GM12878 (cell line): ENCODE measurements at regions not wholly inside any gene's neighbourhood (a gene's known extent, or its start where the extent isn't known, plus 50 kb on each side); places are given as distances from the start of the nearest gene placed in this dataset.

Source experiments
- ATAC-seq: fragments of 200-7000 bp; cut with Tn5 transposase; 3 replicates; pipeline ENCODE4 v1.9.1; 2020; ENCODE audit warnings: mild to moderate bottlenecking, moderate library complexity
- BruUV-seq: library from RNA; stranded (reverse); fragments of 400-500 nt; replicated peaks from 2 replicates; lab custom pipeline; 2021; lab: Mats Ljungman, UMichigan
- CTCF ChIA-PET: fragments of 300-600 bp; sonication (Branson Sonifier 250); formaldehyde crosslinking; extraction: SDS; loops from one replicate; lab custom pipeline; 2021; ENCODE audit warnings: inconsistent platforms; lab: Yijun Ruan, JAX
- POLR2A ChIA-PET: fragments of 350-600 bp; formaldehyde crosslinking; extraction: SDS; loops from one replicate; lab custom pipeline; 2021; ENCODE audit warnings: inconsistent platforms; lab: Charles Lee
- RAD21 ChIA-PET: fragments of 300-600 bp; sonication (Branson Sonifier 250); formaldehyde crosslinking; loops from one replicate; lab custom pipeline; 2023; ENCODE audit warnings: antibody characterized with exemption; ENCODE audit not compliant: unreplicated experiment; lab: Charles Lee
- SMC1A ChIA-PET: fragments of 300-600 bp; sonication (Branson Sonifier 250); formaldehyde crosslinking; loops from one replicate; lab custom pipeline; 2023; ENCODE audit not compliant: unreplicated experiment, uncharacterized antibody; lab: Charles Lee
- DNase-seq: peaks from one replicate; pipeline ENCODE4 v3.0.0-alpha.2; 2011; ENCODE audit warnings: low read depth, low spot score
- FAIRE-seq: peaks from 3 replicates; lab custom pipeline; 2011; peaks lifted over from hg19 to GRCh38; lab: Jason Lieb, UNC
- H2AFZ ChIP-seq: 2 replicates; pipeline ENCODE4 v1.6.0; 2011; ENCODE audit warnings: low read depth, low read length, control low read depth; ENCODE audit not compliant: control insufficient read depth
- H3K27ac ChIP-seq: 2 replicates; pipeline ENCODE4 v1.5.1; 2011; ENCODE audit warnings: control low read depth; ENCODE audit not compliant: control insufficient read depth, insufficient read depth
- H3K27me3 ChIP-seq, 2 experiments: replicated peaks in 1 of 2; 2 replicates each; pipeline versions ENCODE4 v1.6.0 to v1.6.1; 2011; ENCODE audit warnings: low read length in 1 of 2; ENCODE audit not compliant: control insufficient read depth in 2 of 2, insufficient read depth in 2 of 2
- H3K36me3 ChIP-seq, 2 experiments: 2 replicates each; pipeline ENCODE4 v1.5.1; 2011; ENCODE audit warnings: low read length in 1 of 2; ENCODE audit not compliant: control insufficient read depth in 2 of 2, insufficient read depth in 2 of 2
- H3K4me1 ChIP-seq: 2 replicates; pipeline ENCODE4 v1.6.1; 2011; ENCODE audit warnings: mild to moderate bottlenecking, low read length, moderate library complexity, mixed read lengths; ENCODE audit not compliant: control insufficient read depth, insufficient read depth
- H3K4me2 ChIP-seq: 2 replicates; pipeline ENCODE4 v1.6.0; 2011; ENCODE audit warnings: control low read depth; ENCODE audit not compliant: control insufficient read depth, insufficient read depth
- H3K4me3 ChIP-seq: fragments of 200-600 bp; sonication (generic); 2 replicates; pipeline ENCODE4 v1.5.1; 2016
- H3K79me2 ChIP-seq: 2 replicates; pipeline ENCODE4 v1.6.0; 2011; ENCODE audit warnings: low read length; ENCODE audit not compliant: control insufficient read depth, insufficient read depth
- H3K9ac ChIP-seq: 2 replicates; pipeline ENCODE4 v1.8.0; 2011; ENCODE audit warnings: low read length, control low read depth, mixed read lengths; ENCODE audit not compliant: control insufficient read depth, insufficient read depth
- H3K9me3 ChIP-seq: replicated peaks from 3 replicates; pipeline ENCODE4 v1.5.1; 2011; ENCODE audit warnings: mild to moderate bottlenecking, low read length; ENCODE audit not compliant: control insufficient read depth, insufficient read depth
- H4K20me1 ChIP-seq: 2 replicates; pipeline ENCODE4 v1.6.0; 2011; ENCODE audit not compliant: control insufficient read depth, insufficient read depth
- CEBPB ChIP-seq, 2 experiments: fragments of 150-350 bp in 1 of 2; IDR thresholded peaks; 2 replicates each; pipeline ENCODE4 v1.6.1; 2012 to 2014; ENCODE audit warnings: low read depth in 2 of 2, low read length in 2 of 2, borderline replicate concordance in 1 of 2, inconsistent platforms in 1 of 2
- CHD2 ChIP-seq: IDR thresholded peaks from 2 replicates; pipeline ENCODE4 v1.6.1; 2011; ENCODE audit warnings: low read depth, low read length, improper control_type of control experiment, borderline replicate concordance
- DPF2 ChIP-seq: fragments of 450-650 bp; IDR thresholded peaks from 2 replicates; pipeline ENCODE4 v1.6.1; 2017; ENCODE audit warnings: mild to moderate bottlenecking
- EGR1 ChIP-seq, 2 experiments: IDR thresholded peaks; 1 replicate in 1 of 2; 2 replicates in 1 of 2; pipeline ENCODE4 v1.6.1; 2011 to 2012; ENCODE audit warnings: low read depth in 2 of 2, low read length in 2 of 2, borderline replicate concordance in 1 of 2, mild to moderate bottlenecking in 1 of 2, moderate library complexity in 1 of 2
- FOS ChIP-seq: IDR thresholded peaks from 3 replicates; pipeline ENCODE4 v1.6.1; 2011; ENCODE audit warnings: borderline replicate concordance; ENCODE audit not compliant: insufficient read length; ENCODE audit errors: extremely low read depth
- GABPA ChIP-seq: IDR thresholded peaks from 2 replicates; pipeline ENCODE4 v1.6.1; 2014; ENCODE audit warnings: antibody characterized with exemption, low read depth, mild to moderate bottlenecking, inconsistent platforms
- GATAD2B ChIP-seq: fragments of 450-650 bp; conservative IDR thresholded peaks from 2 replicates; pipeline ENCODE4 v1.6.1; 2017; ENCODE audit warnings: low read depth, mild to moderate bottlenecking, moderate library complexity
- IKZF1 ChIP-seq: fragments of 450-650 bp; conservative IDR thresholded peaks from 2 replicates; pipeline ENCODE4 v1.6.1; 2017; ENCODE audit warnings: antibody characterized with exemption, mild to moderate bottlenecking
- MYB ChIP-seq: fragments of 150-350 bp; IDR thresholded peaks from 2 replicates; pipeline ENCODE4 v1.6.1; 2014; ENCODE audit warnings: mild to moderate bottlenecking, low read depth, low read length, borderline replicate concordance
- MYC ChIP-seq: IDR thresholded peaks from 2 replicates; pipeline ENCODE4 v1.6.1; 2011; ENCODE audit warnings: mild to moderate bottlenecking, low read length, moderate library complexity, inconsistent platforms; ENCODE audit not compliant: insufficient read depth, insufficient replicate concordance, insufficient read length, severe bottlenecking
- NFIC ChIP-seq: IDR thresholded peaks from 2 replicates; pipeline ENCODE4 v1.6.1; 2012; ENCODE audit warnings: low read depth, mild to moderate bottlenecking, inconsistent platforms, low read length, moderate library complexity
- NR2C1 ChIP-seq: fragments of 450-650 bp; IDR thresholded peaks from 2 replicates; pipeline ENCODE4 v1.6.1; 2017; ENCODE audit warnings: antibody characterized with exemption, mild to moderate bottlenecking, moderate library complexity
- NR2C2 ChIP-seq: IDR thresholded peaks from 2 replicates; pipeline ENCODE4 v1.6.1; 2011; ENCODE audit warnings: borderline replicate concordance, low read depth; ENCODE audit not compliant: control insufficient read depth, insufficient read length
- POU2F2 ChIP-seq: IDR thresholded peaks from 3 replicates; pipeline ENCODE4 v1.6.1; 2011; ENCODE audit warnings: low read depth, mild to moderate bottlenecking, low read length, borderline replicate concordance
- RELA ChIP-seq: fragments of 450-650 bp; IDR thresholded peaks from 2 replicates; pipeline ENCODE4 v1.8.0; 2014; ENCODE audit warnings: borderline replicate concordance; ENCODE audit not compliant: partially characterized antibody
- SMAD1 ChIP-seq: fragments of 450-650 bp; IDR thresholded peaks from 2 replicates; pipeline ENCODE4 v1.6.1; 2018; ENCODE audit warnings: mild to moderate bottlenecking, low read depth; ENCODE audit not compliant: partially characterized antibody
- SMARCA5 ChIP-seq: fragments of 450-650 bp; IDR thresholded peaks from 2 replicates; pipeline ENCODE4 v1.6.1; 2017; ENCODE audit warnings: mild to moderate bottlenecking
- SP1 ChIP-seq: IDR thresholded peaks from one replicate; pipeline ENCODE4 v1.6.1; 2011; ENCODE audit warnings: low read depth, low read length
- TCF3 ChIP-seq: IDR thresholded peaks from 2 replicates; pipeline ENCODE4 v1.6.1; 2012; ENCODE audit warnings: low read depth, mild to moderate bottlenecking, low read length, borderline replicate concordance; ENCODE audit not compliant: insufficient read depth
- WRNIP1 ChIP-seq: IDR thresholded peaks from 2 replicates; pipeline ENCODE4 v1.6.1; 2011; ENCODE audit warnings: low read depth, low read length, improper control_type of control experiment, borderline replicate concordance
- WGBS: methylation state at CpG from one replicate; pipeline ENCODE4 v1.1.6; 2016; ENCODE audit warnings: low lambda C conversion rate; ENCODE audit not compliant: insufficient replicate concordance, insufficient coverage; ENCODE audit errors: missing lambda C conversion rate; 5-methylcytosine and 5-hydroxymethylcytosine counted together
- in situ Hi-C: fragments of 300-500 bp; cut with MboI; formaldehyde crosslinking; loops from 9 replicates; pipeline ENCODE4 v1.14.3; 2018; ENCODE audit warnings: mixed read lengths
- intact Hi-C: fragments of 100-400 bp; cut with micrococcal nuclease; formaldehyde crosslinking; loops from one replicate; pipeline ENCODE4 v1.14.2; 2022; ENCODE audit not compliant: unreplicated experiment
- TF ChIP-seq, protein P1 (sequence below): fragments of 450-650 bp; IDR thresholded peaks from 2 replicates; pipeline ENCODE4 v1.6.1; 2017; ENCODE audit warnings: borderline replicate concordance
- TF ChIP-seq, protein P2 (sequence below): IDR thresholded peaks from 2 replicates; pipeline ENCODE4 v1.6.1; 2012; ENCODE audit warnings: mild to moderate bottlenecking, low read depth, low read length

DNA sequence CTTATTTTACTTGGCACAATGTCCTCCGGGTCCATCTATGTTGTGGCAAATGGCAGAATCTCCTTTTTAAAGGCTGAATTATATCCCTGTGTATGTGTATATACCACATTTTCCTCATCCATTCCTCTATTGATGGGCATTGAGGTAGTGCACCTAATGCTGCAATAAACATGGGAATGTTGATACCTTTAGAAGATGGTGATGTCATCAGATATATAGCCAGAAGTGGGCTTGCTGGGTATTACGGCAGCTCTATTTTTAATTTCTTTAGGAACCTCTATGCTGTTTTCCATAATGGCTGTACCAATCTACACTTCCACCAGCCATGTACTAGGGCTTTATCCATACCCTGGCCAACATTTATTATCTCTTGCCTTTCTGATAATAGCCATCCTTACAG, 315.7 kb downstream of the FOXA2 start (continued):
- no peak for TF ChIP-seq CHD2
- TF ChIP-seq GABPA, result no peak
- TF ChIP-seq SMARCA5, result no peak
- TF ChIP-seq NR2C2, result no peak
- no peak for TF ChIP-seq FOS
- TF ChIP-seq NR2C1, result no peak
- no peak for TF ChIP-seq EGR1 (IDR thresholded peaks at IDR 0.05; ENCODE audit: borderline replicate concordance in 1 of 2, low read depth in 2 of 2, low read length in 2 of 2)
- TF ChIP-seq MYC, result no peak
- no peak for TF ChIP-seq MYB
- TF ChIP-seq SP1, result no peak
- no peak for TF ChIP-seq SMAD1

DNA sequence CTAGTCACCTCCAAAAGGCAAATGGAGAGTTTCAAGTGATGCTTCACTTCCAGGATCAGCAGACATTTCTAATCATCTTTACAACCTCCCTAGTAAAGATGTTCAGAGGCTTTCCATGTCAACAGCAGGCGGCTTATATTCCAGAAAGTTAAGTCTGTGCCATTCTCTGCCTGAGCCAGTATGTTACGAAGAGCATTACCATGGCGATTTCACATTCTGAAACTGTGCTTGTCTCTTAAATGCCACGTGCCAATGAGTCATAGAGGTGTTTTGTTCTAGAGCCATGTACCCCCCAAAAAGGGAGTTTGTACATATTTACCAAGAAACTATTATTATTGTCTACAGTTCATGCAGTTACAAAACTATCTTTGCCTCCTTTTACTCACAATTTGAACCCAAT, 319.5 kb downstream of the FOXA2 start:
- WGBS, result 52% methylated on average over 4 of the region's 4 CpGs
- no peak overlapping the region for H3K27ac ChIP-seq
- intact Hi-C loops, result no loop called here
- TF ChIP-seq RELA (no peak), TCF3 (no peak), DPF2 (no peak), POU2F2 (no peak), NFIC (no peak), CEBPB (IDR thresholded peaks at IDR 0.05; ENCODE audit: borderline replicate concordance in 1 of 2, low read depth in 2 of 2, low read length in 2 of 2) (no peak), IKZF1 (no peak), GATAD2B (no peak), WRNIP1 (no peak)
- TF ChIP-seq, protein P1, sequence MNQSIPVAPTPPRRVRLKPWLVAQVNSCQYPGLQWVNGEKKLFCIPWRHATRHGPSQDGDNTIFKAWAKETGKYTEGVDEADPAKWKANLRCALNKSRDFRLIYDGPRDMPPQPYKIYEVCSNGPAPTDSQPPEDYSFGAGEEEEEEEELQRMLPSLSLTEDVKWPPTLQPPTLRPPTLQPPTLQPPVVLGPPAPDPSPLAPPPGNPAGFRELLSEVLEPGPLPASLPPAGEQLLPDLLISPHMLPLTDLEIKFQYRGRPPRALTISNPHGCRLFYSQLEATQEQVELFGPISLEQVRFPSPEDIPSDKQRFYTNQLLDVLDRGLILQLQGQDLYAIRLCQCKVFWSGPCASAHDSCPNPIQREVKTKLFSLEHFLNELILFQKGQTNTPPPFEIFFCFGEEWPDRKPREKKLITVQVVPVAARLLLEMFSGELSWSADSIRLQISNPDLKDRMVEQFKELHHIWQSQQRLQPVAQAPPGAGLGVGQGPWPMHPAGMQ, result no peak
- TF ChIP-seq, protein P2, sequence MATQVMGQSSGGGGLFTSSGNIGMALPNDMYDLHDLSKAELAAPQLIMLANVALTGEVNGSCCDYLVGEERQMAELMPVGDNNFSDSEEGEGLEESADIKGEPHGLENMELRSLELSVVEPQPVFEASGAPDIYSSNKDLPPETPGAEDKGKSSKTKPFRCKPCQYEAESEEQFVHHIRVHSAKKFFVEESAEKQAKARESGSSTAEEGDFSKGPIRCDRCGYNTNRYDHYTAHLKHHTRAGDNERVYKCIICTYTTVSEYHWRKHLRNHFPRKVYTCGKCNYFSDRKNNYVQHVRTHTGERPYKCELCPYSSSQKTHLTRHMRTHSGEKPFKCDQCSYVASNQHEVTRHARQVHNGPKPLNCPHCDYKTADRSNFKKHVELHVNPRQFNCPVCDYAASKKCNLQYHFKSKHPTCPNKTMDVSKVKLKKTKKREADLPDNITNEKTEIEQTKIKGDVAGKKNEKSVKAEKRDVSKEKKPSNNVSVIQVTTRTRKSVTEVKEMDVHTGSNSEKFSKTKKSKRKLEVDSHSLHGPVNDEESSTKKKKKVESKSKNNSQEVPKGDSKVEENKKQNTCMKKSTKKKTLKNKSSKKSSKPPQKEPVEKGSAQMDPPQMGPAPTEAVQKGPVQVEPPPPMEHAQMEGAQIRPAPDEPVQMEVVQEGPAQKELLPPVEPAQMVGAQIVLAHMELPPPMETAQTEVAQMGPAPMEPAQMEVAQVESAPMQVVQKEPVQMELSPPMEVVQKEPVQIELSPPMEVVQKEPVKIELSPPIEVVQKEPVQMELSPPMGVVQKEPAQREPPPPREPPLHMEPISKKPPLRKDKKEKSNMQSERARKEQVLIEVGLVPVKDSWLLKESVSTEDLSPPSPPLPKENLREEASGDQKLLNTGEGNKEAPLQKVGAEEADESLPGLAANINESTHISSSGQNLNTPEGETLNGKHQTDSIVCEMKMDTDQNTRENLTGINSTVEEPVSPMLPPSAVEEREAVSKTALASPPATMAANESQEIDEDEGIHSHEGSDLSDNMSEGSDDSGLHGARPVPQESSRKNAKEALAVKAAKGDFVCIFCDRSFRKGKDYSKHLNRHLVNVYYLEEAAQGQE, result no peak

More for the DNA sequence above, 319.5 kb downstream of the FOXA2 start:
- Histone ChIP-seq H3K4me2 (no peak overlapping the region), H3K9me3 (no peaks in the 10 kb centered on the region), H4K20me1 (no peaks in the 10 kb centered on the region), H3K4me3 (no peak overlapping the region), H3K9ac (no peak overlapping the region), H3K27me3 (no peaks in the 10 kb centered on the region), H3K36me3 (no peaks in the 10 kb centered on the region), H3K79me2 (no peaks in the 10 kb centered on the region), H3K4me1 (no peaks in the 10 kb centered on the region), H2AFZ (no peak overlapping the region)
- POLR2A ChIA-PET, result no interaction called here
- in situ Hi-C loops, result no loop called here
- CTCF ChIA-PET, result no interaction called here
- ATAC-seq (no peak), FAIRE-seq (no peak), DNase-seq (no peak)
- RAD21 ChIA-PET, result no interaction called here
- no TSS peak for BruUV-seq
- SMC1A ChIA-PET, result no interaction called here
